HUDEP-2 (cell line): ENCODE measurements at regions not wholly inside any gene's neighbourhood (a gene's known extent, or its start where the extent isn't known, plus 50 kb on each side); places are given as distances from the start of the nearest gene placed in this dataset.
"Not testable (repeated sequence)": the region's sequence is repeated elsewhere in the genome, so short reads cannot be mapped to it uniquely, and the experiment has no call there.

Experiments
- DNase-seq, 76 experiments: peaks; one replicate each; lab custom pipeline; 2025; ENCODE audit not compliant: unreplicated experiment in 76 of 76; lab: John Stamatoyannopoulos, UW

- no peak for DNase-seq
These were observed 68.1 kb upstream of the DCD start for GRCh38 chr12:54716261-54716660.

- not testable (repeated sequence) for DNase-seq
These were observed 65.7 kb upstream of the DCD start for GRCh38 chr12:54713876-54714275.

GRCh38 chr12:54711669-54712068, 63.5 kb upstream of the DCD start:
- no peak for DNase-seq

- DNase-seq = no peak
These were observed 60.7 kb upstream of the DCD start for GRCh38 chr12:54708826-54709225.

- DNase-seq = no peak
These were observed 56.0 kb upstream of the DCD start for GRCh38 chr12:54704202-54704601.

GRCh38 chr12:54701940-54702592, 53.9 kb upstream of the DCD start:
- DNase-seq = peak in 15 of 76 experiments; percentile 2 to 39 (median 11)

GRCh38 chr12:54700849-54701248, 52.7 kb upstream of the DCD start:
- no peak for DNase-seq

- no peak for DNase-seq
These were observed 52.1 kb upstream of the DCD start for GRCh38 chr12:54700301-54700700.
